ENCODE measurements at regions not wholly inside any gene's neighbourhood (a gene's known extent, or its start where the extent isn't known, plus 50 kb on each side); places are given as distances from the start of the nearest gene placed in this dataset.
"Not testable (repeated sequence)": the region's sequence is repeated elsewhere in the genome, so short reads cannot be mapped to it uniquely, and the experiment has no call there.

GRCh38 chr6:170087941-170088581 is 202.8 kb downstream of the DLL1 start:
- peak; percentile 10 to 12 for DNase-seq

DNA sequence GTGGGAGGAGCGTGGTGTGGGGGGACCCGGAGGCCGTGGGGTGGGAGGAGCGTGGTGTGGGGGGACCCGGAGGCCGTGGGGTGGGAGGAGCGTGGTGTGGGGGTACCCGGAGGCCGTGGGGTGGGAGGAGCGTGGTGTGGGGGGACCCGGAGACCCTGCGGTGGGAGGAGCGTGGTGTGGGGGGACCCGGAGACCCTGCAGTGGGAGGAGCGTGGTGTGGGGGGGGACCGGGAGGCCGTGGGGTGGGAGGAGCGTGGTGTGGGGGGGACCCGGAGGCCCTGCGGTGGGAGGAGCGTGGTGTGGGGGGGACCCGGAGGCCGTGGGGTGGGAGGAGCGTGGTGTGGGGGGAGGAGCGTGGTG is 203.5 kb downstream of the DLL1 start:
- H3K27ac ChIP-seq; H3K36me3 ChIP-seq; H3K9me3 ChIP-seq; H3K4me3 ChIP-seq; intact Hi-C loops (cut with DNase I; ENCODE audit: low total_unique reads); H3K27me3 ChIP-seq; H3K4me1 ChIP-seq: not testable (repeated sequence)
- peak; percentile 7 to 14 for DNase-seq

More at GRCh38 chr6:170087941-170088581, 202.8 kb downstream of the DLL1 start:
- Histone ChIP-seq H3K27ac (no peak overlapping the region), H3K9me3 (no peaks in the 10 kb centered on the region), H3K4me1 (no peaks in the 10 kb centered on the region), H3K36me3 (no peaks in the 10 kb centered on the region), H3K27me3 (no peaks in the 10 kb centered on the region), H3K4me3 (no peak overlapping the region)
- no peak for TF ChIP-seq POLR2A (IDR thresholded peaks at IDR 0.05)
- TF ChIP-seq, protein P1, sequence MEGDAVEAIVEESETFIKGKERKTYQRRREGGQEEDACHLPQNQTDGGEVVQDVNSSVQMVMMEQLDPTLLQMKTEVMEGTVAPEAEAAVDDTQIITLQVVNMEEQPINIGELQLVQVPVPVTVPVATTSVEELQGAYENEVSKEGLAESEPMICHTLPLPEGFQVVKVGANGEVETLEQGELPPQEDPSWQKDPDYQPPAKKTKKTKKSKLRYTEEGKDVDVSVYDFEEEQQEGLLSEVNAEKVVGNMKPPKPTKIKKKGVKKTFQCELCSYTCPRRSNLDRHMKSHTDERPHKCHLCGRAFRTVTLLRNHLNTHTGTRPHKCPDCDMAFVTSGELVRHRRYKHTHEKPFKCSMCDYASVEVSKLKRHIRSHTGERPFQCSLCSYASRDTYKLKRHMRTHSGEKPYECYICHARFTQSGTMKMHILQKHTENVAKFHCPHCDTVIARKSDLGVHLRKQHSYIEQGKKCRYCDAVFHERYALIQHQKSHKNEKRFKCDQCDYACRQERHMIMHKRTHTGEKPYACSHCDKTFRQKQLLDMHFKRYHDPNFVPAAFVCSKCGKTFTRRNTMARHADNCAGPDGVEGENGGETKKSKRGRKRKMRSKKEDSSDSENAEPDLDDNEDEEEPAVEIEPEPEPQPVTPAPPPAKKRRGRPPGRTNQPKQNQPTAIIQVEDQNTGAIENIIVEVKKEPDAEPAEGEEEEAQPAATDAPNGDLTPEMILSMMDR (IDR thresholded peaks at IDR 0.05): no peak
- intact Hi-C loops (cut with DNase I; ENCODE audit: low total_unique reads): no loop called here

GRCh38 chr6:170086639-170087420 is 204.0 kb downstream of the DLL1 start:
- no peak overlapping the region for H3K4me3 ChIP-seq
- DNase-seq: peak; percentile 7 to 8
- no peak overlapping the region for H3K27ac ChIP-seq
- no peak for TF ChIP-seq POLR2A (IDR thresholded peaks at IDR 0.05)
- TF ChIP-seq, protein P1 (IDR thresholded peaks at IDR 0.05): no peak
- intact Hi-C loops (cut with DNase I; ENCODE audit: low total_unique reads): no loop called here
- no peaks in the 10 kb centered on the region for H3K27me3 ChIP-seq
- H3K4me1 ChIP-seq: no peaks in the 10 kb centered on the region
- H3K9me3 ChIP-seq: no peaks in the 10 kb centered on the region
- no peaks in the 10 kb centered on the region for H3K36me3 ChIP-seq

DNA sequence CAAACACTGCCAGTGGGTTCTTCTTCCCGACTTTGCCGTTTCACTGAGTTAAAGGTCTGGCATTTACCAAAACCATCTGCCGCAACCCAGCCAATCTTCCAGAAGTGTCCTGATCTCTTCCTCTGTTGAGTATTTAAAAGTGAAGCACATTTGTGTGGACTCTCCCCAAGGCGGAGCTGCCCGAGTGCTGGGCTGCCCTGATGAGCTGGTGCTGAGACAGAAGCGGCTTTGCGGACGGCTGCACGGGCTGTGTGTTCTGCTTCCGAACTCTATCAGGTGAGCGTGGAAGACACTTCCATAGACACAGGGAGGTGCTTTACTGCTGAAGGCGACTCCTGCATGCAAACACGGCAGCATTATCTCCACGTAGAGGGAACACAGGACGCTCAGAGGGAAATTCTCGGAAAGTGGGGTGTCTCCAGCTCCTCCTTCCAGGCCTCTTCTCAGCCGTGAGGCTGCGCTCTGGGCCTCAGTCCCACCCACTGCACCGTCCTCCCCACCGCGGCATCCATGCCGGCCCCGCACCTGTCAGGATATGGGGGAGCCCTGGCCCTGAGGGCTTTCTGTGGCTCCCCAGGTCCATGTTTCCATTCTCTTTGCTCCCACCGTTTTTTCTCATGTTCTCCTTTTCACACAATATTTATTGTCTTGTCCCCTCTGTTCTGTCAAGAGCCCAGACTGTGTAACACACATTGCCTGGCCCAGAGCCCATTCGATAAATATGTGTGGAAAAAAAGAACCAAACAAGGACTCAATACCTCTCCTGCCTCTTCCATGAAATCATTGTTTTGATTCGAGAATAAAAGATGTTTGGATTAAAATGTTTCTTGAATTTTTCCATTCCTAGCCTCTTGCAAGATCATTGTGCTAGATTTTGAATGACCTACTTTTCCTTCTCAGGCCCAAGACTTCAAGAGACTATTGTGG is 205.1 kb downstream of the DLL1 start:
- intact Hi-C loops (cut with DNase I; ENCODE audit: low total_unique reads): no loop called here
- H3K27me3 ChIP-seq: no peaks in the 10 kb centered on the region

GRCh38 chr6:170084166-170084730 is 206.6 kb downstream of the DLL1 start:
- TF ChIP-seq, protein P1 (IDR thresholded peaks at IDR 0.05): no peak
- no peak for TF ChIP-seq POLR2A (IDR thresholded peaks at IDR 0.05)
- H3K4me3 ChIP-seq: no peak overlapping the region
- DNase-seq: no peak
- H3K9me3 ChIP-seq: no peaks in the 10 kb centered on the region
- intact Hi-C loops (cut with DNase I; ENCODE audit: low total_unique reads): no loop called here
- H3K36me3 ChIP-seq: no peaks in the 10 kb centered on the region
- H3K4me1 ChIP-seq: no peaks in the 10 kb centered on the region
- no peak overlapping the region for H3K27ac ChIP-seq
- no peaks in the 10 kb centered on the region for H3K27me3 ChIP-seq

More for the DNA sequence above, 205.1 kb downstream of the DLL1 start:
- H3K4me3 ChIP-seq: no peak overlapping the region
- peak in 1 of 2 donors; percentile 6 for DNase-seq
- TF ChIP-seq, protein P1 (IDR thresholded peaks at IDR 0.05): no peak
- TF ChIP-seq POLR2A (IDR thresholded peaks at IDR 0.05): no peak
- H3K9me3 ChIP-seq: no peaks in the 10 kb centered on the region
- H3K27ac ChIP-seq: no peak overlapping the region
- H3K36me3 ChIP-seq: no peaks in the 10 kb centered on the region
- H3K4me1 ChIP-seq: no peaks in the 10 kb centered on the region
